SK-N-SH treated with all-trans-retinoic acid at 6 μM for 48 hours (cell line): ENCODE measurements at regions not wholly inside any gene's neighbourhood (a gene's known extent, or its start where the extent isn't known, plus 50 kb on each side); places are given as distances from the start of the nearest gene placed in this dataset.

ENCODE experiments used
- OSR1 ChIP-seq: fragments of 250-450 bp; sonication (Bioruptor Pico); IDR thresholded peaks from 2 replicates; pipeline ENCODE4 v1.8.0; 2022; ENCODE audit warnings: moderate library complexity, mild to moderate bottlenecking, inconsistent platforms
- ZNF8 ChIP-seq: fragments of 450-650 bp; formaldehyde crosslinking; IDR thresholded peaks from 2 replicates; pipeline ENCODE4 v1.5.0; 2020; ENCODE audit warnings: mild to moderate bottlenecking, moderate library complexity
- TF ChIP-seq, protein P1 (sequence below): fragments of 250-450 bp; sonication (Bioruptor Pico); IDR thresholded peaks from 2 replicates; pipeline ENCODE4 v1.5.1; 2021; ENCODE audit warnings: mild to moderate bottlenecking, moderate library complexity

DNA sequence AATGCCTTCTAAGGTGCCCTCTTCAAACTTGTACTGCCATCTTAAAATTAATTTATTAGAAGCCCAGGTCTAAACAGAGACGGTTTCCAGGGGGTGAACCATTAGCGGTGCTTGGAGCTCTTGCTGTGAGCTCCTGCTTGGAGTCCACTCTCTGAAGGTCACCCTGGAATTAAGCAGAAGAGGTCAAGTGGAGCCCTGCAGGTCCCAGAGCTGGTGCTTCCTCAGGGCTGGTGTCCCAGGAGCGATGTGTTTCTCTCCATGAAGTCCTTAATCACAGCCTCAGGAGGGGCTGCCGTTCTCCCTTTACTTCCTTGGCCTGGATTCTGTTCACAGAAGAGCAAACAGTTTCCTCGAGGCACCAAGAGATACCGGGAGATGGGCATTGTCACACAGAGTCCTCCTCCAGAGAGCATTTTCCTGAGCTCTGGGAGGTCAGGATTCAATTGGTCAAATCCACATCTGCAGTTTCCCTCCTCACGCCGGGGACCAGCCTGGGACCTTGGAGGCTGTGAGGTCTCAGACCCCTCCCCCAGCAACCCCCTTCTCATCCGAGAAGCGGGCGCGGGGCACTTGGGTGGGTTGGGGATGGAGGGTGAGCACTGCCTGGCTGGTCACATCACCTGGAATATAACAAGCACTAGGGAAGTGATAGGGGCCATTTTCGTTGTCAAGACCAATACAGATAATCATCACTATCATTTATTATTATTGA is 310.4 kb downstream of the AJAP1 start:
- TF ChIP-seq, protein P1, sequence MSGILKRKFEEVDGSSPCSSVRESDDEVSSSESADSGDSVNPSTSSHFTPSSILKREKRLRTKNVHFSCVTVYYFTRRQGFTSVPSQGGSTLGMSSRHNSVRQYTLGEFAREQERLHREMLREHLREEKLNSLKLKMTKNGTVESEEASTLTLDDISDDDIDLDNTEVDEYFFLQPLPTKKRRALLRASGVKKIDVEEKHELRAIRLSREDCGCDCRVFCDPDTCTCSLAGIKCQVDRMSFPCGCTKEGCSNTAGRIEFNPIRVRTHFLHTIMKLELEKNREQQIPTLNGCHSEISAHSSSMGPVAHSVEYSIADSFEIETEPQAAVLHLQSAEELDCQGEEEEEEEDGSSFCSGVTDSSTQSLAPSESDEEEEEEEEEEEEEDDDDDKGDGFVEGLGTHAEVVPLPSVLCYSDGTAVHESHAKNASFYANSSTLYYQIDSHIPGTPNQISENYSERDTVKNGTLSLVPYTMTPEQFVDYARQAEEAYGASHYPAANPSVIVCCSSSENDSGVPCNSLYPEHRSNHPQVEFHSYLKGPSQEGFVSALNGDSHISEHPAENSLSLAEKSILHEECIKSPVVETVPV (CRISPR knock-in tag): no peak
- TF ChIP-seq OSR1 (CRISPR knock-in tag) (no peak), ZNF8 (CRISPR knock-in tag) (no peak)
